AG10803 (cell line): ENCODE measurements at regions not wholly inside any gene's neighbourhood (a gene's known extent, or its start where the extent isn't known, plus 50 kb on each side); places are given as distances from the start of the nearest gene placed in this dataset.
A peak's percentile ranks its signal among the peaks of the same experiment; 100 is the strongest.

Source experiments
- DNase-seq: peaks from one replicate; pipeline ENCODE4 v3.0.0; 2010; ENCODE audit warnings: low read depth
- H3K4me3 ChIP-seq: 2 replicates; pipeline ENCODE4 v1.5.1; 2011; ENCODE audit warnings: mild to moderate bottlenecking, low read length, control low read depth
- CTCF ChIP-seq: conservative IDR thresholded peaks from 2 replicates; pipeline ENCODE4 v1.5.1; 2011; ENCODE audit warnings: mild to moderate bottlenecking, low read length, control low read depth, inconsistent platforms

DNA sequence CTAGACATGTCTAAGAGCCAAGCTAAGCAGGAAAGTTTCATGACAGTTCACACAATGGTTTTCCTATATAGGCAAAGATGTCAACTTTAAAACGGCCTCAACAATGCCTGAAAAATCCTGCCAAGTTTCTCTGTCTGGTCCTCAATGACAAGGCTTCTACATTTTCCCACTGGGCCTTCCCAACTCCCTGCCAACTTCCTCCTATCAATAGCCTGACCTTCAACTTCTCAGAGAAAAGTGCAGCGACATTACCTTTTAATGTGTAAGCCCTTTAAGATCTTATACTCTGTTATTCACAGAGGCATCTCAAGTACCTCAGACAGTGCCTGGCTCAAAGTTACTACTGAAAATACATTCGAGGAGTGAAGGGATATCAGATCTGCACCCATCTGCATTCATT is 56.2 kb upstream of the BTBD3 start:
- H3K4me3 ChIP-seq = no peak overlapping the region
- no peak for DNase-seq
- no peak for TF ChIP-seq CTCF

- peak; percentile 5 for DNase-seq
- H3K4me3 ChIP-seq = no peak overlapping the region
- no peak for TF ChIP-seq CTCF
These were observed 50.3 kb upstream of the BTBD3 start for GRCh38 chr20:11867291-11867919.
